ENCODE measurements at regions not wholly inside any gene's neighbourhood (a gene's known extent, or its start where the extent isn't known, plus 50 kb on each side); places are given as distances from the start of the nearest gene placed in this dataset.
"Not testable (repeated sequence)": the region's sequence is repeated elsewhere in the genome, so short reads cannot be mapped to it uniquely, and the experiment has no call there.

DNA sequence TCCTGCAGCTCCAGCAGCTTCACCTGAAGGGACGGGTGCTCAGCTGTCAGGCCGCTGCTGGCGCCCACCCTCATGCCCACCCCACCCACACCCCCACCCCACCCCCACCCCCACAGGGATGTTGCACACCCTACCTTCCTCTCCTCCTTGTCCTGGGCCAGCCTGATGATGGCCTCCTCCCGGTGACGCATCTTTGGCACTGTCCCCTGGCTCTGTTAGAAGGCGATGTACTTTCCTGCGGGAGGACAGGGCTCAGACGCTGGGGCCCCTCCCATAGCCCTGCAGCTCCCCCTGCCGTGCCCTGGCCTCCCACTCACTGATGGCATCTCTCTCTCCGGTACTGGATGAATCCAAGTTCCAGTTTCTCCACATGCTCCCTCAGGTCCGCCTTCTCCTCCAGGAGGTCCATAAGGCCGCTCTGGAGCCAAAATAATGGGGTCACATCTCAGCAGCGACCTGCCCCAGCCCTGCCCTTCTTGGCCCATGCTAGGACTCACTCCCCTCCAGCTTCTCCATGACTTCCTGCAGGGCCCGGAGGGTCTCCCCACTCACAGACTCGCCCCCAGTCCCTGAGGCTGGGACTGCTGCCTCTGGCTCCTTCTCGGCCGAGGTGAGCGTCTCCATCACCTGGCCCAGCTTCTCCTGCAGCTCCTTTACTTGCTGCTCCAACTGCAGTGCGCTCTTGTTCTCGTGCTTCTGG, 55.2 kb downstream of the GOLGA8B start:
- ATAC-seq; H3K4me1 ChIP-seq; H3K4me3 ChIP-seq; H3K9me3 ChIP-seq; H3K36me3 ChIP-seq (ENCODE audit: insufficient read depth in 1 of 2, low read depth in 1 of 2); DNase-seq; H3K27me3 ChIP-seq (ENCODE audit: insufficient read depth in 3 of 3, low read length in 2 of 3); H3K27ac ChIP-seq: not testable (repeated sequence)
- intact Hi-C loops (cut with DNase I), result loop anchor here in 1 of 2 donors (10.0 kb wide), 1 partner anchor 57 kb away; the partner anchor contains the start of gene GOLGA8B
- no CpG with 5 or more reads among the region's 20 CpGs for WGBS, 3 donors

DNA sequence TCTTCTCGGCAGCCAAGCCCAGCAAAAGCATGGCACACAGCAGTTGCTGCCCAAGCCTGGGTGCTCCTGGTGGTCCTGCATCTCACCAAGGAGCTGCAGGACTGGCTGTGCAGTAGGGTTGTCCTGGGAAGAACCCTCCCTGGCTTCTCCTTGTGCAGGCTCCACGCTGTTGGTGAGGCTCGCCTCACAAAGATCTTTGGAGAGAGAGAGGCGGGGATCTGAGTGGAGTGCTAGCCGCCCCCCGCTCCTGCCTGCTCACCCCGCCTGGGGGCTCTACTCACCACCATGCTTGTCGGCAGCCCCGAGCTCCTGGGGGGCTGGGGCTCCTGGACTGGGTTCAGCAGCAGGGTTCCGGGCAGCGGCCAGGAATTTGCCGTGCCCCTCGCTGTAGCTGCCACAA, 55.8 kb downstream of the GOLGA8B start:
- intact Hi-C loops (cut with DNase I), result loop anchor here in 1 of 2 donors (10.0 kb wide), 1 partner anchor 57 kb away; the partner anchor contains the start of gene GOLGA8B
- not testable (repeated sequence) for H3K4me1 ChIP-seq; H3K9me3 ChIP-seq; H3K27ac ChIP-seq; H3K36me3 ChIP-seq (ENCODE audit: insufficient read depth in 1 of 2, low read depth in 1 of 2); H3K4me3 ChIP-seq; H3K27me3 ChIP-seq (ENCODE audit: insufficient read depth in 3 of 3, low read length in 2 of 3); ATAC-seq; DNase-seq
- WGBS, 3 donors, result 97 to 100% methylated on average over 2 to 6 of the region's 13 CpGs; no CpG with 5 or more reads in 1 of the 3 donors

DNA sequence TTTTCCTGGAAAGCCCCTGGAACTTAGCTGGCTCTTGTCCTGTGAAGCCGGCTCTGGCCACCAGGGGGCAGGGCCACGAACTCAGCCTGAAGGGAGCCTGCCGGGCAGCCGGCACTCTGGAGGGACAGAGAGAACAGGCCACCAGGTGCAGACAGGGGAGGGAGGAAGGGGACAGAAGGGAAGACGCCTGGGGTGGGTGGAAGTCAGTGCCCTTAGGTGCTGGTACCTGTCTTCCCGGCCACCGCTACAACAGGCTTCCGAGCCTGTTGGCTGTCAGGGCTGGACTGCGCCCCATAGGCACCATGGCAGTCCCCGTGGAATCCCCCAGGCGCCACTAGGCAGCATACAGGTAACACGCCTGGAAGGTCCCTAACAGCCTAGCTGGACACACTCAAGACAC, 59.6 kb downstream of the GOLGA8B start:
- WGBS, 3 donors, result 29 to 77% (median 53%) methylated on average over 2 to 8 of the region's 12 CpGs
- not testable (repeated sequence) for H3K27ac ChIP-seq; H3K4me1 ChIP-seq; H3K9me3 ChIP-seq; DNase-seq; H3K36me3 ChIP-seq (ENCODE audit: insufficient read depth in 1 of 2, low read depth in 1 of 2); H3K27me3 ChIP-seq (ENCODE audit: insufficient read depth in 3 of 3, low read length in 2 of 3); H3K4me3 ChIP-seq
- peak in 1 of 4 donors; percentile 50 for ATAC-seq
- intact Hi-C loops (cut with DNase I), result loop anchor here in 1 of 2 donors (10.0 kb wide), 1 partner anchor 61 kb away; the partner anchor contains the start of gene GOLGA8B

DNA sequence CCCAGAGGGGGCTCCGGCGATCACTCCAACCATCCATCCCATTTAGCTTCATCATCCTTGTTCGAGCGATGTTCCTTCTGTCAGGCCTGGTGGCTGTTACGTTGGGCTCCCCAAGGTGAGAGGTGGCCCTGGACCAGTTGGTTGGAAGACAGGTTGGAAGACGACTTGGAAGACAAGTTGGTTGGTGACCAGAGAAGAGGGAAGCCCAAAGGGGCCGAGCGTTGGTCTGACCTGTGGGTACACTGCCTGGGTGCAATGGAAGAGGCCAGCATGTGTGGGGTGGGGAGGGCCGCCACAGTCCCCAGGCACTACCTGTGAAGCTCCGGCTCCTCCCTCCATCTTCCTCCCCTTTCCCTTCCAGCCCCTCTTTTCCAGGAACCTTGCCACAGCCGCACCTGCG, 60.9 kb downstream of the GOLGA8B start:
- not testable (repeated sequence) for H3K9me3 ChIP-seq

DNA sequence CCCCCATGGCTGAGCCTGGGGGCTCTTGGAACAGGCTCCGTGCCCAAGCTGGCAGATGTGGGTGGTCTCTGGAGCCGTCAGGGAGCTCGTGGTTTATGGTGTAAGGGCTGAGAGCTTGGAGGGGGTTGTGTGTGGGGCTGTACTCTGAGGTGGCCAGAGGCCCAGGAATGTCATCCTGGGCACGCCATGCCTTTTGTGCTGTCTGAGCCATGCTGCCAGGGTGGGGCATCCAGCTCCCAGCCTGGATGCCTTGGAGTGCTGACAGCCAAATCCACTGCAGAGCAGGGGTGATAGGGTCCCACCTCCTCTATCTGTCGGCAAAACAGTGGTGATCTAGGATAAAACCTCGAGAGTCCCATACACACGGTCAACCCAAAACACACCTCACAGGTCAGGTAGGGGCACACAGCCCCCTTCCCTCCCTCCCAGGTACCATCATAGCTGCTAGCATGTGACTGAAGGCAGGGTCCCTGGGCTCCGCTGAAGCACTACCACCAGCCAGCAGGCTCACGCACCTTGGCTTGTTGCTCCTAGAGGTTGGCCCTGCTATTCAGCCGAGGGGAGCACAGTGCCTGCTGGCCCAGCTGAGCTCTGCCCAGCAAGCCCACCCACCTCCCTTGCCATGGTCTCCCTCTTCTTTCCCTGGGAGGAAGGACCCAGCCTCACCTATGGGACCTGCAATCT, 61.5 kb downstream of the GOLGA8B start:
- WGBS, 3 donors, result 51 to 86% (median 55%) methylated on average over 1 to 10 of the region's 10 CpGs
- H3K9me3 ChIP-seq; H3K27me3 ChIP-seq (ENCODE audit: insufficient read depth in 3 of 3, low read length in 2 of 3); DNase-seq; H3K36me3 ChIP-seq (ENCODE audit: insufficient read depth in 1 of 2, low read depth in 1 of 2); H3K27ac ChIP-seq; ATAC-seq; H3K4me1 ChIP-seq; H3K4me3 ChIP-seq: not testable (repeated sequence)
- intact Hi-C loops (cut with DNase I), result loop anchor here in 1 of 2 donors (10.0 kb wide), 1 partner anchor 63 kb away; the partner anchor contains the start of gene GOLGA8B

More for the DNA sequence above, 60.9 kb downstream of the GOLGA8B start:
- not testable (repeated sequence) for ATAC-seq; H3K4me3 ChIP-seq; DNase-seq; H3K27ac ChIP-seq; H3K4me1 ChIP-seq; H3K27me3 ChIP-seq (ENCODE audit: insufficient read depth in 3 of 3, low read length in 2 of 3); H3K36me3 ChIP-seq (ENCODE audit: insufficient read depth in 1 of 2, low read depth in 1 of 2)
- 61 to 83% (median 80%) methylated on average over 5 to 8 of the region's 12 CpGs for WGBS, 3 donors
- intact Hi-C loops (cut with DNase I), result loop anchor here in 1 of 2 donors (10.0 kb wide), 1 partner anchor 62 kb away; the partner anchor contains the start of gene GOLGA8B

DNA sequence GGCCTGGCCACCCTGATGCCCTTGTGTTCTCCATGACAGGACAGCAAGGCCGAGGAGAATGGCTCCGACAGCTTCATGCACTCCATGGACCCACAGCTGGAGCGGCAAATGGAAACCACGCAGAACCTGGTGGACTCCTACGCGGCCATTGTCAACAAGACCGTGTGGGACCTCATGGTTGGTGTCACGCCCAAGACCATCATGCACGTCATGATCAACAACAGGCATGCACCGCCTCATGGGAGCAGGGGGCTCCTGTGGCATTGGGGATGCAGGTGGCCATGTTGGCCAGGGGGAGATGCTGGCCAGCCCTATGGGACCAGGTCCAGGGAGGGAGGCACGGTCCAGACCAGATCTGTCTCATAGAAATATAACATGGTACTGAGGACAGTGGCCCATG, 62.9 kb downstream of the GOLGA8B start:
- intact Hi-C loops (cut with DNase I), result loop anchor here in 1 of 2 donors (10.0 kb wide), 1 partner anchor 64 kb away; the partner anchor contains the start of gene GOLGA8B
- H3K36me3 ChIP-seq (ENCODE audit: insufficient read depth in 1 of 2, low read depth in 1 of 2), result no peaks in the 10 kb centered on the region
- WGBS, 3 donors, result 75 to 85% (median 76%) methylated on average over 6 to 11 of the region's 11 CpGs
- H3K9me3 ChIP-seq, result no peaks in the 10 kb centered on the region
- TF ChIP-seq, protein P1, sequence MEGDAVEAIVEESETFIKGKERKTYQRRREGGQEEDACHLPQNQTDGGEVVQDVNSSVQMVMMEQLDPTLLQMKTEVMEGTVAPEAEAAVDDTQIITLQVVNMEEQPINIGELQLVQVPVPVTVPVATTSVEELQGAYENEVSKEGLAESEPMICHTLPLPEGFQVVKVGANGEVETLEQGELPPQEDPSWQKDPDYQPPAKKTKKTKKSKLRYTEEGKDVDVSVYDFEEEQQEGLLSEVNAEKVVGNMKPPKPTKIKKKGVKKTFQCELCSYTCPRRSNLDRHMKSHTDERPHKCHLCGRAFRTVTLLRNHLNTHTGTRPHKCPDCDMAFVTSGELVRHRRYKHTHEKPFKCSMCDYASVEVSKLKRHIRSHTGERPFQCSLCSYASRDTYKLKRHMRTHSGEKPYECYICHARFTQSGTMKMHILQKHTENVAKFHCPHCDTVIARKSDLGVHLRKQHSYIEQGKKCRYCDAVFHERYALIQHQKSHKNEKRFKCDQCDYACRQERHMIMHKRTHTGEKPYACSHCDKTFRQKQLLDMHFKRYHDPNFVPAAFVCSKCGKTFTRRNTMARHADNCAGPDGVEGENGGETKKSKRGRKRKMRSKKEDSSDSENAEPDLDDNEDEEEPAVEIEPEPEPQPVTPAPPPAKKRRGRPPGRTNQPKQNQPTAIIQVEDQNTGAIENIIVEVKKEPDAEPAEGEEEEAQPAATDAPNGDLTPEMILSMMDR (IDR thresholded peaks at IDR 0.05), result no peak
- no peaks in the 10 kb centered on the region for H3K27me3 ChIP-seq (ENCODE audit: insufficient read depth in 3 of 3, low read length in 2 of 3)
- ATAC-seq (no peak), DNase-seq (no peak)
- H3K4me3 ChIP-seq, result no peak overlapping the region
- H3K27ac ChIP-seq, result no peak overlapping the region
- no peaks in the 10 kb centered on the region for H3K4me1 ChIP-seq

DNA sequence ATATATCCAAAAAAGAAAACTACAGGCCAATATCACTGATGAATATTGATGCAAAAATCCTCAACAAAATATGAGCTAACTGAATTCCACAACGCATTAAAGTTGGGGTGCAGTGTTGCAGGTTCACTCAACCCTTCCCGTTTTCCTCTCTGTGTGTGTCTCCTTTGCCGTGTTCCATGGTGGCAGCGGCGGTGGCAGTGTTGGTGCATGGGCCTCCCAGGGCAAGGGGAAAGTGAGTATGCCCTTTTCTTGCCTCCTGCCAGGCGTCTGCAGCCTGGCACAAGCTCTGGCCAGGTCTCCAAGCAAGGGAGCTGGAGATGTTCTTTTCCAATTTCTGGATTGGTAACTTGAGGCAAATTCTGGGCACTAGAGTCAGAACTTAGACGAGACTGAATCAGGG, 63.4 kb downstream of the GOLGA8B start:
- WGBS, 3 donors, result 81 to 83% (median 82%) methylated on average over 5 to 7 of the region's 7 CpGs
- intact Hi-C loops (cut with DNase I), result loop anchor here in 1 of 2 donors (10.0 kb wide), 1 partner anchor 65 kb away; the partner anchor contains the start of gene GOLGA8B

More for the DNA sequence above, 63.4 kb downstream of the GOLGA8B start:
- H3K9me3 ChIP-seq; ATAC-seq; H3K4me3 ChIP-seq; H3K4me1 ChIP-seq; H3K36me3 ChIP-seq (ENCODE audit: insufficient read depth in 1 of 2, low read depth in 1 of 2); DNase-seq; H3K27ac ChIP-seq; H3K27me3 ChIP-seq (ENCODE audit: insufficient read depth in 3 of 3, low read length in 2 of 3): not testable (repeated sequence)
